Psoas muscle (tissue), 7 donors: ENCODE measurements at regions not wholly inside any gene's neighbourhood (a gene's known extent, or its start where the extent isn't known, plus 50 kb on each side); places are given as distances from the start of the nearest gene placed in this dataset.

ENCODE experiments used
- ATAC-seq, 4 donors: fragments of 200-7000 bp; cut with Tn5 transposase; one replicate each; pipeline ENCODE4 v1.9.1; 2020; ENCODE audit warnings: moderate library complexity in 3 of 4, mild to moderate bottlenecking in 2 of 4
- DNase-seq, 2 donors: peaks; one replicate each; pipeline ENCODE4 v3.0.0-alpha.2; 2020
- H3K27ac ChIP-seq: fragments of 200-600 bp; one replicate; pipeline ENCODE4 v1.8.0; 2022
- H3K27me3 ChIP-seq, 3 donors: fragments of 200-600 bp in 1 of 3; one replicate each; pipeline versions ENCODE4 v1.6.1 to v1.8.0; 2013 to 2022; ENCODE audit warnings: low read length in 2 of 3, mild to moderate bottlenecking in 2 of 3, moderate library complexity in 1 of 3; ENCODE audit not compliant: insufficient read depth in 3 of 3
- H3K36me3 ChIP-seq, 2 donors: fragments of 200-600 bp in 1 of 2; one replicate each; pipeline versions ENCODE4 v1.6.1 to v1.8.0; 2013 to 2022; ENCODE audit warnings: low read depth in 1 of 2, mild to moderate bottlenecking in 1 of 2, moderate library complexity in 1 of 2; ENCODE audit not compliant: insufficient read depth in 1 of 2
- H3K4me1 ChIP-seq: fragments of 200-600 bp; one replicate; pipeline ENCODE4 v1.8.0; 2022
- H3K4me3 ChIP-seq: fragments of 200-600 bp; one replicate; pipeline ENCODE4 v1.8.0; 2022; ENCODE audit warnings: mild to moderate bottlenecking
- H3K9me3 ChIP-seq: fragments of 200-600 bp; one replicate; pipeline ENCODE4 v1.8.0; 2022
- whole genome bisulfite sequencing, 3 donors: extraction: QIAGEN DNeasy Blood & Tissue Kit; methylation state at CpG; one replicate each; pipeline versions ENCODE4 v1.1.6 to v1.1.7; 2013; 5-methylcytosine and 5-hydroxymethylcytosine counted together
- intact Hi-C, 2 donors: fragments of 100-400 bp; cut with DNase I; formaldehyde crosslinking; loops; one replicate each; pipeline versions ENCODE4 v1.11.0 to v1.14.2; 2022
- TF ChIP-seq, protein P1 (sequence below): fragments of 200-600 bp; IDR thresholded peaks from one replicate; pipeline ENCODE4 v1.8.0; 2022; ENCODE audit warnings: antibody characterized with exemption
- donor health status: healthy with polysubstance abuse.
- donor health status: DM: no; HTN: no; CAD: no; lungs with moderate emphysema.
- donor health status: Bipolar disorder and iron deficiency.
- donor health status: healthy.
- donor health status: DM: yes; HTN: yes; CAD: no.
- donor health status: DM: no; HTN: no; CAD: no.
- donor health status: DM: yes; HTN: yes; CAD: no.

DNA sequence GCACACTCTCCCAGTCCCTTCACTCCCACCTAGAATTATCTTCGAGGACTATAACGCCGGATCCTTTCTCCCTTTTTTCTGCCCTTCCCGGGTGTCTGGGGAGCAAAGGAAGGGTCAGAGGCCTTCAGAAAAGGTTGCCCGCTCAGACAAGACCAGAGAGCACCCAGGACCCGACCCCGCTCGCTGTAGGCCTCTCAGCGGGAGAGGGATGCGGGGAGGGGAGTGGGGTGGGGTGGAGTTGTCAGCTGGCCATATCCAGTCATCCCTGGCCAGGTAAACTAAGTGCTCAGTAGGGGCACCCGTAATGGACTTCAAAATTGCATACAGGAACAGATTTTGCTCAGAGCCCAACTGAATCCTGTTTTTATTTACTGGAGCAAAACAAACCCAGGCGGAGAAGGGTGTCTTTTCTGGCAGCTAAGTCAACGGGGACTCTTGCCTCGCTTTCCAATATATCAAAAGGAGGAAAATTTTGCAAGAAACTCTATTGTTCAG is 65.0 kb downstream of the NOL4 start:
- 55 to 69% (median 61%) methylated on average over 14 of the region's 14 CpGs for WGBS, 3 donors
- H3K27me3 ChIP-seq: peaks cover 0 to 26% (median 3%) of the 10 kb centered on the region in 3 donors
- no peaks in the 10 kb centered on the region for H3K36me3 ChIP-seq
- TF ChIP-seq, protein P1, sequence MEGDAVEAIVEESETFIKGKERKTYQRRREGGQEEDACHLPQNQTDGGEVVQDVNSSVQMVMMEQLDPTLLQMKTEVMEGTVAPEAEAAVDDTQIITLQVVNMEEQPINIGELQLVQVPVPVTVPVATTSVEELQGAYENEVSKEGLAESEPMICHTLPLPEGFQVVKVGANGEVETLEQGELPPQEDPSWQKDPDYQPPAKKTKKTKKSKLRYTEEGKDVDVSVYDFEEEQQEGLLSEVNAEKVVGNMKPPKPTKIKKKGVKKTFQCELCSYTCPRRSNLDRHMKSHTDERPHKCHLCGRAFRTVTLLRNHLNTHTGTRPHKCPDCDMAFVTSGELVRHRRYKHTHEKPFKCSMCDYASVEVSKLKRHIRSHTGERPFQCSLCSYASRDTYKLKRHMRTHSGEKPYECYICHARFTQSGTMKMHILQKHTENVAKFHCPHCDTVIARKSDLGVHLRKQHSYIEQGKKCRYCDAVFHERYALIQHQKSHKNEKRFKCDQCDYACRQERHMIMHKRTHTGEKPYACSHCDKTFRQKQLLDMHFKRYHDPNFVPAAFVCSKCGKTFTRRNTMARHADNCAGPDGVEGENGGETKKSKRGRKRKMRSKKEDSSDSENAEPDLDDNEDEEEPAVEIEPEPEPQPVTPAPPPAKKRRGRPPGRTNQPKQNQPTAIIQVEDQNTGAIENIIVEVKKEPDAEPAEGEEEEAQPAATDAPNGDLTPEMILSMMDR: no peak
- ATAC-seq (no peak), DNase-seq (peak in 1 of 2 donors; percentile 3)
- H3K27ac ChIP-seq: no peak overlapping the region
- no peaks in the 10 kb centered on the region for H3K4me1 ChIP-seq
- intact Hi-C loops: no loop called here
- H3K4me3 ChIP-seq: peak overlapping the region; percentile 51
- no peaks in the 10 kb centered on the region for H3K9me3 ChIP-seq

DNA sequence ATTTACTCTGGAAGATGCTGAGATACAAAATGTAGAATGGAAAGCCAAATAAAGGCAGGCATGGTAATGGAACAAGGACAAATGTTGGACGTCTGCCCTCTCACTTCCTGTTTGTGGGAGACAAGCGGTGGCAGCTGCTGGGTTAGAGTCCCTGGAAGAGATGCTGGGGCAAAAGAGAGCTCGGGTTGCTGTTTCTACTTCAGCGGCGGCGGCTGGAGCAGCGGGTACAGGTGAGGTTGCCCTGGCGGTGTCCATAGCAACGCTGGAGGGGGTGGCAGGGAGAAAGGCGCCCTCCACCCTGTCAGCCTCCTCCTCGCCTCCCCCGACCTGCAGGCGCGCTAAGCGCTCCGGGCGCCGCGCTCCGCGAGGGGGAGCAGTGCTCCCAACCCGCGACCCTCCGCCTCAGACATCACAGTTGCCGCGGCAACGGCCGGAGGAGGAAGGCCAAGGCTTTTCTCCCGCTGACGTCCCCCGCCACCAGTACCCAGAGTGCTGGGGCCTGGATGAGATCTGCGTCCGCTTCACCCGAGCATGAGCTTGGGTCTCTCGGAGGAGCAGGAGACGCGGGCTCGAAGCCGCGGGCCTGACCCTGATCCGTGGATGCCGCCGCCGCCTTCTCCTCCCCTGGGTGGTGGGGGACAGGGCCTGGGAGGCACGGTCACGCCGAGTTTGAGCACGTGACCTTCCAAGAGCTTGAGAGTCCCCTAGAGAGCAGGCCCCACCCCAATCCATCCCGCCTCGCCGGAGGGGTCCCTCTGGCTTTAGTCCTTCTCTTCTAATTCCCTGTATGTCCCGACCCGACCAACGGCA is 65.6 kb downstream of the NOL4 start:
- no peak overlapping the region for H3K27ac ChIP-seq
- TF ChIP-seq, protein P1: peak; percentile 7
- intact Hi-C loops: no loop called here
- peaks cover 0 to 26% (median 3%) of the 10 kb centered on the region in 3 donors for H3K27me3 ChIP-seq
- H3K9me3 ChIP-seq: no peaks in the 10 kb centered on the region
- 2 to 3% (median 2%) methylated on average over 47 to 54 of the region's 54 CpGs for WGBS, 3 donors
- H3K4me3 ChIP-seq: peak overlapping the region; percentile 51
- ATAC-seq: peak; percentile 24 to 44 (median 33)
- H3K36me3 ChIP-seq: no peaks in the 10 kb centered on the region
- H3K4me1 ChIP-seq: no peaks in the 10 kb centered on the region
- peak; percentile 10 to 48 for DNase-seq

DNA sequence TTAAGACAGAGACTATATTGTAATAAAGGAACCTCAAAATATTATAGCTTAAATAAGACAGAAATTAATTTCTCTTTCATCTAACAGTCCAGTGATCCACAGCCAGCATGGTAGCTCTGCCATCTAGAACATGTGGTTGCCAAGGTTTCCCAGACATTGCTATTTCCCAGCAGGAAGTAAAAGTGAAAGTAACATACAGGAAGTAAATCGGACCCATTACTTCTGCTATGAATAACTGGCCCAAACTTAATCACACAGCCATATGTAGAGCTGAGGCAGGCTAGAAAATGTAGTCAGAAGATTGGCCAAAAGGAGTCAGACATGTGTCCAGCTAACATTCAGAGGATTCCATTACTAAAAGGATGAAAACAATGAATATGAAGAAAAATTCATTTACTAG is 71.0 kb downstream of the NOL4 start:
- intact Hi-C loops: no loop called here
- Histone ChIP-seq H3K27me3 (peaks cover 0 to 10% (median 0%) of the 10 kb centered on the region in 3 donors), H3K4me1 (peaks cover 6% of the 10 kb centered on the region), H3K36me3 (no peaks in the 10 kb centered on the region), H3K27ac (no peak overlapping the region), H3K4me3 (peak overlapping the region; percentile 12), H3K9me3 (no peaks in the 10 kb centered on the region)
- TF ChIP-seq, protein P1: no peak
- DNase-seq (no peak), ATAC-seq (no peak)
- 19 to 32% (median 23%) methylated on average over 1 of the region's 1 CpG for WGBS, 3 donors

DNA sequence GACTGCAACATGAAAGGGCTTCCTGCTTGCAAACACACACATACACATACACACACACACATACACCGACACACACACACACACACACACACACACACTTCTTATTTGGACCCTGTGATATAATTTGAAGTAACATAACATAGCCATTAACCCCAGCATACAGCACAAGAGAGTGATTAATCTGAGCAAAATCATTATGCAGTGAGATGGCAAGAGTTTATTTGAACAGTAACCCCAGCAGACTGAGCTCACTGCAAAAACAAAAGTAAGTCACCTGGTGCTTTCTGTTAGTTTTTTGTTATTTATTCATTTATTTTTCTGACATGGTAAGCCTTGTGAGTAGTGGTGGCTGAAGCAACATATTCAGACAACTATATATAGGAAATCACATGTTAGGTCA is 93.7 kb downstream of the NOL4 start:
- Histone ChIP-seq H3K36me3 (no peaks in the 10 kb centered on the region), H3K9me3 (no peaks in the 10 kb centered on the region), H3K27me3 (no peaks in the 10 kb centered on the region), H3K4me1 (no peaks in the 10 kb centered on the region), H3K27ac (no peak overlapping the region), H3K4me3 (no peak overlapping the region)
- TF ChIP-seq, protein P1: no peak
- intact Hi-C loops: no loop called here
- no peak for ATAC-seq
- 78 to 100% (median 94%) methylated on average over 1 of the region's 1 CpG for WGBS, 3 donors
- DNase-seq: no peak
